PC-3 (cell line): ENCODE measurements at regions not wholly inside any gene's neighbourhood (a gene's known extent, or its start where the extent isn't known, plus 50 kb on each side); places are given as distances from the start of the nearest gene placed in this dataset.

Experiments used
- ATAC-seq: fragments of 200-7000 bp; cut with Tn5 transposase; 2 replicates; pipeline ENCODE4 v1.9.1; 2020; ENCODE audit warnings: mild to moderate bottlenecking, moderate library complexity
- BruUV-seq: library from RNA; stranded (reverse); fragments of 400-500 nt; replicated peaks from 2 replicates; lab custom pipeline; 2021; lab: Mats Ljungman, UMichigan
- CTCF ChIA-PET: fragments of 300-600 bp; sonication (Branson Sonifier 250); formaldehyde crosslinking; loops from one replicate; lab custom pipeline; 2022; ENCODE audit warnings: antibody characterized with exemption; lab: Charles Lee
- POLR2A ChIA-PET: fragments of 300-600 bp; sonication (Branson Sonifier 250); formaldehyde crosslinking; loops from one replicate; lab custom pipeline; 2022; ENCODE audit warnings: antibody characterized with exemption; ENCODE audit not compliant: unreplicated experiment; lab: Charles Lee
- DNase-seq: peaks from one replicate; pipeline ENCODE4 v3.0.0-alpha.2; 2015
- H2AFZ ChIP-seq: fragments of 300-600 bp; sonication (generic); 2 replicates; pipeline ENCODE4 v1.6.0; 2016; ENCODE audit warnings: antibody characterized with exemption, low read length
- H3F3A ChIP-seq: fragments of 300-600 bp; sonication (generic); one replicate; pipeline ENCODE4 v1.6.0; 2017; ENCODE audit warnings: antibody characterized with exemption, low read length, control low read depth, mild to moderate bottlenecking; ENCODE audit not compliant: unreplicated experiment
- H3K27ac ChIP-seq: fragments of 300-600 bp; sonication (generic); 2 replicates; pipeline ENCODE4 v1.5.1; 2016; ENCODE audit warnings: mild to moderate bottlenecking, low read length
- H3K27me3 ChIP-seq: fragments of 300-600 bp; sonication (generic); 2 replicates; pipeline ENCODE4 v1.6.1; 2016; ENCODE audit warnings: low read length, mixed read lengths
- H3K36me3 ChIP-seq: fragments of 300-600 bp; sonication (generic); 2 replicates; pipeline ENCODE4 v1.6.1; 2016; ENCODE audit warnings: low read depth, mixed run types, low read length, mixed read lengths
- H3K4me1 ChIP-seq: fragments of 300-600 bp; sonication (generic); 2 replicates; pipeline ENCODE4 v1.5.1; 2016; ENCODE audit warnings: low read length; ENCODE audit not compliant: insufficient read depth
- H3K4me2 ChIP-seq: fragments of 300-600 bp; sonication (generic); 2 replicates; pipeline ENCODE4 v1.6.0; 2016; ENCODE audit warnings: low read length
- H3K4me3 ChIP-seq: fragments of 300-600 bp; sonication (generic); 2 replicates; pipeline ENCODE4 v1.5.1; 2016; ENCODE audit warnings: mild to moderate bottlenecking, low read length, mixed read lengths
- H3K79me2 ChIP-seq: fragments of 300-600 bp; sonication (generic); 2 replicates; pipeline ENCODE4 v1.6.1; 2017; ENCODE audit warnings: low read length, mixed read lengths
- H3K9ac ChIP-seq: fragments of 300-600 bp; sonication (generic); 2 replicates; pipeline ENCODE4 v1.6.0; 2016; ENCODE audit warnings: mild to moderate bottlenecking, low read length
- H3K9me2 ChIP-seq: fragments of 300-600 bp; sonication (generic); replicated peaks from 2 replicates; pipeline ENCODE4 v1.6.1; 2016; ENCODE audit warnings: mixed run types, low read length, mixed read lengths
- H3K9me3 ChIP-seq: fragments of 300-600 bp; sonication (generic); 2 replicates; pipeline ENCODE4 v1.6.1; 2016; ENCODE audit warnings: low read length, mixed read lengths
- H4K20me1 ChIP-seq: fragments of 300-600 bp; sonication (generic); 2 replicates; pipeline ENCODE4 v1.6.1; 2016; ENCODE audit warnings: low read length, mixed read lengths
- EZH2 ChIP-seq: fragments of 300-600 bp; sonication (generic); IDR thresholded peaks from one replicate; pipeline ENCODE4 v1.6.1; 2017; ENCODE audit warnings: antibody characterized with exemption, mild to moderate bottlenecking, low read length; ENCODE audit not compliant: unreplicated experiment
- EZH2phosphoT487 ChIP-seq: fragments of 300-600 bp; sonication (generic); IDR thresholded peaks from 2 replicates; pipeline ENCODE4 v1.6.1; 2018; ENCODE audit warnings: mild to moderate bottlenecking, antibody characterized with exemption, low read length, borderline replicate concordance
- intact Hi-C: fragments of 100-400 bp; cut with micrococcal nuclease; formaldehyde crosslinking; loops from 2 replicates; pipeline ENCODE4 v1.9.0; 2023
- TF ChIP-seq, protein P1 (sequence below): fragments of 300-600 bp; sonication (generic); conservative IDR thresholded peaks from 2 replicates; pipeline ENCODE4 v1.5.1; 2017; ENCODE audit warnings: antibody characterized with exemption, low read depth, mild to moderate bottlenecking, low read length

DNA sequence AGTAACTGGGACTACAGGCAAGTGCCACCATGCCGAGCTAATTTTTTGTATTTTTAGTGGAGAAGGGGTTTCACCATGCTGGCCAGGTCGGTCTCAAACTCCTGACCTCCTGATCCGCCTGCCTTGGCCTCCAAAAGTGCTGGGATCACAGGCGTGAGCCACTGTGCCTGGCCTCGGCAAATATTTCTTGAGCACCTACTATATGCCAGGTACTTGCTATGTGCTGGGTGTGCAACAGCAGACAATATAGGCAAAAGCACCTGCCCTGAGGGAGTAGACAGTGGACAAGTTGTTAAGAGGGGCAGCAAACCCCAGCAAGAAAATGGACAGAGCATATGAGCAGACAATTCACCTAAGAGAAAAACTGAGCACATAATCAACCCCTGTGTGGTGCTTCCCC lies 51.0 kb upstream of the CDKN2AIP start:
- Histone ChIP-seq H4K20me1 (no peaks in the 10 kb centered on the region), H3K36me3 (no peaks in the 10 kb centered on the region), H3K27me3 (no peaks in the 10 kb centered on the region), H3K79me2 (no peaks in the 10 kb centered on the region), H2AFZ (no peak overlapping the region), H3K4me3 (no peak overlapping the region), H3K4me1 (peaks cover 6% of the 10 kb centered on the region), H3F3A (no peaks in the 10 kb centered on the region), H3K4me2 (no peak overlapping the region), H3K9me3 (no peaks in the 10 kb centered on the region), H3K27ac (no peak overlapping the region), H3K9ac (no peak overlapping the region), H3K9me2 (no peaks in the 10 kb centered on the region)
- CTCF ChIA-PET = no interaction called here
- TF ChIP-seq EZH2phosphoT487 (no peak), EZH2 (no peak)
- TF ChIP-seq, protein P1, sequence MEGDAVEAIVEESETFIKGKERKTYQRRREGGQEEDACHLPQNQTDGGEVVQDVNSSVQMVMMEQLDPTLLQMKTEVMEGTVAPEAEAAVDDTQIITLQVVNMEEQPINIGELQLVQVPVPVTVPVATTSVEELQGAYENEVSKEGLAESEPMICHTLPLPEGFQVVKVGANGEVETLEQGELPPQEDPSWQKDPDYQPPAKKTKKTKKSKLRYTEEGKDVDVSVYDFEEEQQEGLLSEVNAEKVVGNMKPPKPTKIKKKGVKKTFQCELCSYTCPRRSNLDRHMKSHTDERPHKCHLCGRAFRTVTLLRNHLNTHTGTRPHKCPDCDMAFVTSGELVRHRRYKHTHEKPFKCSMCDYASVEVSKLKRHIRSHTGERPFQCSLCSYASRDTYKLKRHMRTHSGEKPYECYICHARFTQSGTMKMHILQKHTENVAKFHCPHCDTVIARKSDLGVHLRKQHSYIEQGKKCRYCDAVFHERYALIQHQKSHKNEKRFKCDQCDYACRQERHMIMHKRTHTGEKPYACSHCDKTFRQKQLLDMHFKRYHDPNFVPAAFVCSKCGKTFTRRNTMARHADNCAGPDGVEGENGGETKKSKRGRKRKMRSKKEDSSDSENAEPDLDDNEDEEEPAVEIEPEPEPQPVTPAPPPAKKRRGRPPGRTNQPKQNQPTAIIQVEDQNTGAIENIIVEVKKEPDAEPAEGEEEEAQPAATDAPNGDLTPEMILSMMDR = no peak
- DNase-seq (no peak), ATAC-seq (no peak)
- no TSS peak for BruUV-seq
- POLR2A ChIA-PET = no interaction called here
- intact Hi-C loops = no loop called here

DNA sequence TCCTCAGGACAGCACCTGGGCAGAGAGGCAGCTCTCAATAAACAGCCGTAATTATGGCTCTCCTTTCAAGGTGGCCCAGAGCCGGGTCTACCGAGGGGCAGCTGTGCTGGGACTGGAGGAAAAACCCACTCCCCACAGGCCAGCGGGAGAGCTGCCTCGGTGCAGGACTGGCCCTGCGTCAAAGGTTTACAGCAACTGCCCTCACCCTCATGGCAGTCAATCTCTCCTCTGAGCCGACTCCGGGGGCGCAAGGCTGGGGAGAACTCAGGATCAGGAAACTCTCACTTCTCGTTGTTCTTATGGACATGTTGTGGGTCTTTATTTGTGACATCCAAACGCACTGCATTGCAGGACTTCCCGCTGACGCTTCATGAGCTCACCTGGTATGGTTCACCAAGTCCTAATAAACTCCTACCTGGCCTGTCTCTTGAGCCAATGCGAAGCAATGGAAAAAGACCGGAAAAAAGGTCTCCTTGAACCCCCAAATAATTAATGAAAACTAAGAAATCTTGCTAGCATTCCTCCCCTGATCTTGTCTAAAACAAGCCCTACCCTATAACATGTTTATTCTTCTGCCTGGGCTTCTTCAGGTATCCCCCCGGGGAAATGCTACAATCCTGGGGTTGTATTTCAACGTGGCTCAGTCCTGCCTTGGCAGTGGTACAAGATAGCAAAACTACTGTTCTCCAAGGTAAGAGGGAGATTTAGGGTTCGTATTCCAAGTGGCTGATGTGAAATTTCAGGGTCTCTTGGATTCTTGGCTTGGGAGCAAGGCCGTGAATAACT lies 50.1 kb upstream of the CDKN2AIP start:
- Histone ChIP-seq H3K27ac (no peak overlapping the region), H3K36me3 (no peaks in the 10 kb centered on the region), H3K9ac (no peak overlapping the region), H3F3A (no peaks in the 10 kb centered on the region), H3K4me1 (peaks cover 6% of the 10 kb centered on the region), H3K79me2 (no peaks in the 10 kb centered on the region), H3K27me3 (no peaks in the 10 kb centered on the region), H3K9me2 (no peaks in the 10 kb centered on the region), H2AFZ (no peak overlapping the region), H4K20me1 (no peaks in the 10 kb centered on the region), H3K9me3 (no peaks in the 10 kb centered on the region), H3K4me2 (no peak overlapping the region), H3K4me3 (no peak overlapping the region)
- TF ChIP-seq, protein P1 = no peak
- TF ChIP-seq EZH2phosphoT487 (no peak), EZH2 (no peak)
- ChIA-PET POLR2A (no interaction called here), CTCF (no interaction called here)
- DNase-seq (no peak), ATAC-seq (no peak)
- intact Hi-C loops = no loop called here
- no TSS peak for BruUV-seq
